ENCODE measurements at regions not wholly inside any gene's neighbourhood (a gene's known extent, or its start where the extent isn't known, plus 50 kb on each side); places are given as distances from the start of the nearest gene placed in this dataset.

DNA sequence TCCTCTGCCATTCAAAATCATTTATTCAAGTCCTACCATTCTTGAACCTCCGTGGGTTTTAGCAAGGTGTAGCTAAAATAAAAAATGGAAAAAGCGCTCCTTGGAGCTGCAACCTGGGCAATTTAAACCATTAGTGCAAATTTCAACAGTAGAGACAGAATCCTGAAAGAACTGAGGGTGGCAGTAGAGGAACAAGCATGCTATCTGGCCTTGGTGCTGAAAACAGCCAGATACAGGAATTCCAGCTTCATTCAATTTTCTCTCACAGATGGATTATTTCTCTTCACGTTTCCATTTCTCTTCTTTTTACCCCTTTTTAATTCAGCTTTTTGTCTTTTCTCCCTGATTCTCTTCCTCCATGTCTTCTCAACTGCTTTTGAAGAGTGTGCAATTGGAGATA, 77.7 kb downstream of the OTUD1 start:
- TF ChIP-seq, protein P1, sequence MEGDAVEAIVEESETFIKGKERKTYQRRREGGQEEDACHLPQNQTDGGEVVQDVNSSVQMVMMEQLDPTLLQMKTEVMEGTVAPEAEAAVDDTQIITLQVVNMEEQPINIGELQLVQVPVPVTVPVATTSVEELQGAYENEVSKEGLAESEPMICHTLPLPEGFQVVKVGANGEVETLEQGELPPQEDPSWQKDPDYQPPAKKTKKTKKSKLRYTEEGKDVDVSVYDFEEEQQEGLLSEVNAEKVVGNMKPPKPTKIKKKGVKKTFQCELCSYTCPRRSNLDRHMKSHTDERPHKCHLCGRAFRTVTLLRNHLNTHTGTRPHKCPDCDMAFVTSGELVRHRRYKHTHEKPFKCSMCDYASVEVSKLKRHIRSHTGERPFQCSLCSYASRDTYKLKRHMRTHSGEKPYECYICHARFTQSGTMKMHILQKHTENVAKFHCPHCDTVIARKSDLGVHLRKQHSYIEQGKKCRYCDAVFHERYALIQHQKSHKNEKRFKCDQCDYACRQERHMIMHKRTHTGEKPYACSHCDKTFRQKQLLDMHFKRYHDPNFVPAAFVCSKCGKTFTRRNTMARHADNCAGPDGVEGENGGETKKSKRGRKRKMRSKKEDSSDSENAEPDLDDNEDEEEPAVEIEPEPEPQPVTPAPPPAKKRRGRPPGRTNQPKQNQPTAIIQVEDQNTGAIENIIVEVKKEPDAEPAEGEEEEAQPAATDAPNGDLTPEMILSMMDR (IDR thresholded peaks at IDR 0.05 in 4 of 5, conservative IDR thresholded peaks at IDR 0.05 in 1 of 5), result no peak
- TF ChIP-seq POLR2A (IDR thresholded peaks at IDR 0.05), result no peak

Data from gastrocnemius medialis (tissue), 4 donors.